ENCODE measurements at regions not wholly inside any gene's neighbourhood (a gene's known extent, or its start where the extent isn't known, plus 50 kb on each side); places are given as distances from the start of the nearest gene placed in this dataset.

GRCh38 chr3:118801899-118802298, 232.7 kb downstream of the IGSF11 start:
- TF ChIP-seq POLR2A (IDR thresholded peaks at IDR 0.05) (no peak), CTCF (IDR thresholded peaks at IDR 0.05 in 8 of 11, conservative IDR thresholded peaks at IDR 0.05 in 3 of 11) (no peak), POLR2AphosphoS5 (IDR thresholded peaks at IDR 0.05) (no peak)

Measured in spleen (tissue), 7 donors.